HG03565 (cell line): ENCODE measurements at regions not wholly inside any gene's neighbourhood (a gene's known extent, or its start where the extent isn't known, plus 50 kb on each side); places are given as distances from the start of the nearest gene placed in this dataset.
"Not testable (repeated sequence)": the region's sequence is repeated elsewhere in the genome, so short reads cannot be mapped to it uniquely, and the experiment has no call there.

Source experiments
- ATAC-seq: cut with Tn5 transposase; IDR thresholded peaks from one replicate; pipeline ENCODE4 v1.9.1; 2021; ENCODE audit warnings: mild to moderate bottlenecking, moderate library complexity; ENCODE audit not compliant: unreplicated experiment

DNA sequence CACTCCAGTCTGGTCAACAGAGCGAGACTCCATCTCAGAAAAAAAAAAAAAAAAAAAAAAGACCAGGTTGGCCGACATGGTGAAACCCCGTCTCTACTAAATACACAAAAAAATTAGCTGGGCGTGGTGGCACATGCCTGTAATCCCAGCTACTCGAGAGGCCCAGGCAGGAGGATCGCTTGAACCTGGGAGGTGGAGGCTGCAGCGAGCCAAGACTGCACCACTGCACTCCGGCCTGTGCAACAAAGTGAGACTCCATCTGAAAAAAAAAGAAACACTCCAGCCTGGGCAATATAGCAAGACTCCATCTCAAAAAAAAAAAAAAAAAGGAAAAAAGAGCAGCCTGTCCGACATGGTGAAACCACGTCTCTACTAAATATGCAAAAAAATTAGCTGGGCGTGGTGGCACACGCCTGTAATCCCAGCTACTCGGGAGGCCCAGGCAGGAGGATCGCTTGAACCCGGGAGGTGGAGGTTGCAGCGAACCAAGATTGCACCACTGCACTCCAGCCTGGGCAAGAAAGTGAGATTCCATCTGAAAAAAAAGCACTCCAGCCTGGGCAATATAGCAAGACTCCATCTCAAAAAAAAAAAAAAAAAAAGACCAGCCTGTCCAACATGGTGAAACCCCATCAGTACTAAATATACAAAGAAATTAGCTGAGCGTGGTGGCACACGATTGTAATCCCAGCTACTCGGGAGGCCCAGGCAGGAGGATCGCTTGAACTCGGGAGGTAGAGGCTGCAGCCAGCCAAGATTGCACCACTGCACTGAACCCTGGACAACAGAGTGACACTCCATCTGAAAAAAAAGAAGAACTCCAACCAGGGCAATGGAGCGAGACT is 343.3 kb upstream of the PLGLB2 start:
- not testable (repeated sequence) for ATAC-seq

DNA sequence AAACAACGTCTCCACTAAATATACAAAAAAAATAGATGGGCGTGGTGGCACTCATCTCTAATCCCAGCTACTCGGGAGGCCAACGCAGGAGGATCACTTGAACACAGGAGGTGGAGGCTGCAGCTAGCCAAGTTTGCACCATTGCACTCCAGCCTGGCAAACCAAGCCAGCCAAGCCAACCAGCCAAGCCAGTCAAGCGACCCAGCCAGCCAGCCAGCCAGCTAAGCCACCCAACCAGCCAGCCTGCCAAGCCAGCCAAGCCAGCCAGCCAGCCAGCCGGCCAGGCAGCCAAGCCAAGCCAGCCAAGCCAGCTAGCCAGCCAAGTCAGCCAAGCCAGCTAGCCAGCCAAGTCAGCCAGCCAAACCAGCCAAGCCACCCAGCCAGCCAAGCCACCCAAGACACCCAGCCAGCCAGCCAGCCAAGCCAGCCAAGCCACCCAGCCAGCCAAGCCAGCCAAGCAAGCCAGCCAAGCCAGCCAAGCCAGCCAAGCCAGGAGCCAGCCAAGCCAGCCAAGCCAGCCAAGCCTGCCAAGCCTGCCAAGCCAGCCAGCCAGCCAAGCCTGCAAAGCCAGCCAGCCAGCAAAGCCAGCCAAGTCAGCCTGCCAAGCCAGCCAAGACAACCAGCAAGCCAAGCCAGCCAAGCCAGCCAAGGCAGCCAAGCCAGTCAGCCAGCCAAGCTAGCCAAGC is 342.2 kb upstream of the PLGLB2 start:
- not testable (repeated sequence) for ATAC-seq

DNA sequence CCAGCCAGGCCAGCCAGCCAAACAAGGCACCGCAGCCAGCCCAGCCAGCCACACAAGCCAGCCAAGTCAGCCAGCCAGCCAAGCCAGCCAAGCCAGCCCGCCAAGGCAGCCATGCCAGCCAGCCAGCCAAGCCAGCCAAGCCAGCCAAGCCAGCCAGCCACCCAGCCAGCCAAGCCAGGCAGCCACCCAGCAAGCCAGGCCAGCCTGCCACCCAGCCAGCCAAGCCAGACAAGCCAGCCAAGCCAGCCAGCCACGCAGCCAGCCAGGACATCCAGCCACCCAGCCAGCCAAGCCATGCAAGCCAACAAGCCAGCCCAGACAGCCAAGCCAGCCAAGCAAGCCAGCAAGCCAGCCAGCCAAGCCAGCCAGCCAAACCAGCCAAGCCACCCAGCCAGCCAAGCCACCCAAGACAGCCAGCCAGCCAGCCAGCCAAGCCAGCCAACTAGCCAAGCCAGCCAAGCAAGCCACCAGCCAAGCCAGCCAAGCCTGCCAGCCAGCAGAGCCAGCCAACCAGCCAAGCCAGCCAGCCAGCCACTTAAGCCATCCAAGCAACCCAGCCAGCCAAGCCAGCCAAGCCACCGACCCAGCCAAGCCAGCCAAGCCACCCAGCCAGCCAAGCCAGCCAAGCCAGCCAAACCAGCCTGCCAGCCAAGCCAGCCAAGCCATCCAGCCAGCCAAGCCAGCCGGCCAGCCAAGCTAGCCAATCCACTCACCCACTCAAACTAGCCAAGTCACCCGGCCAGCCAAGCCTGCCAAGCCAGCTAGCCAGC is 341.3 kb upstream of the PLGLB2 start:
- not testable (repeated sequence) for ATAC-seq

DNA sequence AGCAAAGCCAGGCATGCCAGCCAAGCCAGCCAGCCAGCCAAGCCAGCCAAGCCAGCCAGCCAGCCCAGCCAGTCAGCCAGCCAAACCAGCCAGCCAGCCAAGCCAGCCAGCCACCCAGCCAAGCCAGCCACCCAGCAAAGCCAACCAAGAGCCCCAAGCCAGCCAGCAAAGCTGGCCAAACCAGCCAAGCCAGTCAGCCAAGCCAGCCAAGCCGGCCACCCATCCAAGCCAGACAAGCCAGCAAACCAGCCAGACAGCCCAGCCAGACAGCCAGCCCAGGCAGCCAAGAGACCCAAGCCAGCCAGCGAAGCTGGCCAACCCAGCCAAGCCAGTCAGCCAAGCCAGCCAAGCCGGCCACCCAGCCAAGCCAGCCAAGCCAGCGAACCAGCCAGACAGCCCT is 338.3 kb upstream of the PLGLB2 start:
- ATAC-seq, result not testable (repeated sequence)

DNA sequence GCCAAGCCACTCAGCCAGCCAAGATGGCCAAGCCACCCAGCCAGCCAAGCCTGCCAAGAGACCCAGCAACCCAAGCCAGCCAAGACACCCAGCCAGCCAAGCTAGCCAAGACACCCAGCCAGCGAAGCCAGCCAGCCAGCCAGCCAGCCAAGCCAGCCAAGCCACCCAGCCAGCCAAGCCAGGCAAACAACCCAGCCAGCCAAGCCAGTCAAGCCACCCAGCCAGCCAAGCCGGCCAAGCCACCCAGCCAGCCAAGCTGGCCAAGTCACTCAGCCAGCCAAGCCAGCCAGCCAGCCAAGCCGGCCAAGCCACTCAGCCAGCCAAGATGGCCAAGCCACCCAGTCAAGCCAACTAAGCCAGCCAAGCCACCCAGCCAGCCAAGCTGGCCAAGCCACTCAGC is 337.5 kb upstream of the PLGLB2 start:
- ATAC-seq, result not testable (repeated sequence)

DNA sequence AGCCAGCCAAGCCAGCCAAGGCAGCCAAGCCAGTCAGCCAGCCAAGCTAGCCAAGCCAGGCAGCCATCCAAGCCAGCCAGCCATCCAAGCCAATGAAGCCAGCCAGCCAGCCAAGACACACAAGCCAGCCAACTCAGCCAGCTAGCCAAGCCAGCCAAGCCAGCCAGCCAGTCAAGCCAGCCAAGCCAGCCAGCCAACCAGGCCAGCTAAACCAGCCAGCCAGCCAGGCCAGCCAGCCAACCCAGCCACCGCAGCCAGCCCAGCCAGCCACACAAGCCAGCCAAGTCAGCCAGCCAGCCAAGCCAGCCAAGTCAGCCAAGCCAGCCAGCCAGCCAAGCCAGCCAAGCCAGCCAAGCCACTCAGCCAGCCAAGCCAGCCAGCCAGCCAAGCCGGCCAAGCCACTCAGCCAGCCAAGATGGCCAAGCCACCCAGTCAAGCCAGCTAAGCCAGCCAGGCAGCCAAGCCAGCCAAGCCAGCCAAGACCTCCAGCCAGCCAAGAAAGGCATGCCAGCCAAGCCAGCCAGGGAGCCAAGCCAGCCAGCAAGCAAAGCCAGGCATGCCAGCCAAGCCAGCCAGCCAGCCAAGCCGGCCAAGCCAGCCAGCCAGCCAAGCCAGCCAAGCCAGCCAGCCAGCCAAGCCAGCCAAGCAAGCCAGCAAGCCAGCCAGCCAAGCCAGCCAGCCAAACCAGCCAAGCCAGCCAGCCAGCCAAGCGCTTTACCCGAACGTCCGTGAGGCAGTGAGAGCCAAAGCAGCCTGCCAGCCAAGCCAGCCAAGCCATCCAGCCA is 335.7 kb upstream of the PLGLB2 start:
- ATAC-seq, result not testable (repeated sequence)

DNA sequence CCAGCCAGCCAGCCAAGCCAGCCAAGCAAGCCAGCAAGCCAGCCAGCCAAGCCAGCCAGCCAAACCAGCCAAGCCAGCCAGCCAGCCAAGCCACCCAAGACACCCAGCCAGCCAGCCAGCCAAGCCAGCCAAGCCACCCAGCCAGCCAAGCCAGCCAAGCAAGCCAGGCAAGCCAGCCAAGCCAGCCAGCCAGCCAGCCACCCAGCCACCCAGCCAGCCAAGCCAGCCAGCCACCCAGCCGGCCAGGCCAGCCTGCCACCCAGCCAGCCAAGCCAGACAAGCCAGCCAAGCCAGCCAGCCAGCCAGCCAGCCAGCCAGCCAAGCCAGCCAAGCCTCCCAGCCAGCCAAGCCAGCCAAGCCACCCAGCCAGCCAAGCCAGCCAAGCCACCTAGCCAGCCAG is 333.6 kb upstream of the PLGLB2 start:
- ATAC-seq, result not testable (repeated sequence)

DNA sequence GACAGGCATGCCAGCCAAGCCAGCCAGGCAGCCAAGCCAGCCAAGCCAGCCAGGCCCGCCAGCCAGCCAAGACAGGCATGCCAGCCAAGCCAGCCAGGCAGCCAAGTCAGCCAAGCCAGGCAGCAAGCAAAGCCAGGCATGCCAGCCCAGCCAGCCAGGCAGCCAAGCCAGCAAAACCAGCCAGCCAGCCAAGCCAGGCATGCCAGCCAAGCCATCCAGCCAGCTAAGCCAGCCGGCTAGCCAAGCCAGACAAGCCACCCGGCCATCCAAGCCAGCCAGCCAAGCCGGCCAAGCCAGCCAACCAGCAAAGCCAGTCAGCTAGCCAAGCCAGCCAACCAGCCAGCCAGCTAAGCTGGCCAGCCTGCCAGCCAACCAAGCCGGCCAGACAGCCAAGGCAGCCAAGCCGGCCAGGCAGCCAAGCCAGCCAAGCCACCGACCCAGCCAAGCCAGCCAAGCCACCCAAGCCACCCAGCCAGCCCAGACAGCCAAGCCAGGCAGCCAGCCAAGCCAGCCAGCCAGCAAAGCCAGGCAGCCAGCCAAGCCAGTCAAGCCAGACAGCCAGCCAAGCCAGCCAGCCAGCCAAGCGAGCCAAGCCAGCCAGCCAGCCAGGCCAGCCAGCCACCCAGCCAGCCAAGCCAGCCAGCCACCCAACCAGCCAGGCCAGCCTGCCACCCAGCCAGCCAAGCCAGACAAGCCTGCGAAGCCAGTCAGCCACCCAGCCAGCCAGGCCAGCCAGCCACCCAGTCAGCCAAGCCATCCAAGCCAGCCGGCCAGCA is 332.9 kb upstream of the PLGLB2 start:
- ATAC-seq, result not testable (repeated sequence)

DNA sequence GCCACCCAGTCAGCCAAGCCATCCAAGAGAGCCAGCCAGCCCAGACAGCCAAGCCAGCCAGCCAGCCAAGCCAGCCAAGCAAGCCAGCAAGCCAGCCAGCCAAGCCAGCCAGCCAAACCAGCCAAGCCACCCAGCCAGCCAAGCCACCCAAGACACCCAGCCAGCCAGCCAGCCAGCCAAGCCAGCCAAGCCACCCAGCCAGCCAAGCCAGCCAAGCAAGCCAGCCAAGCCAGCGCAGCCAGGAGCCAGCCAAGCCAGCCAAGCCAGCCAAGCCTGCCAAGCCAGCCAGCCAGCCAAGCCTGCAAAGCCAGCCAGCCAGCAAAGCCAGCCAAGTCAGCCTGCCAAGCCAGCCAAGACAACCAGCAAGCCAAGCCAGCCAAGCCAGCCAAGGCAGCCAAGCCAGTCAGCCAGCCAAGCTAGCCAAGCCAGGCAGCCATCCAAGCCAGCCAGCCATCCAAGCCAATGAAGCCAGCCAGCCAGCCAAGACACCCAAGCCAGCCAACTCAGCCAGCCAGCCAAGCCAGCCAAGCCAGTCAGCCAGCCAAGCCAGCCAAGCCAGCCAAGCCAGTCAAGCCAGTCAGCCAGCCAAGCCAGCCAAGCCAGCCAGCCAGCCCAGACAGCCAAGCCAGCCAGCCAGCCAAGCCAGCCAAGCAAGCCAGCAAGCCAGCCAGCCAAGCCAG is 332.2 kb upstream of the PLGLB2 start:
- ATAC-seq, result not testable (repeated sequence)

DNA sequence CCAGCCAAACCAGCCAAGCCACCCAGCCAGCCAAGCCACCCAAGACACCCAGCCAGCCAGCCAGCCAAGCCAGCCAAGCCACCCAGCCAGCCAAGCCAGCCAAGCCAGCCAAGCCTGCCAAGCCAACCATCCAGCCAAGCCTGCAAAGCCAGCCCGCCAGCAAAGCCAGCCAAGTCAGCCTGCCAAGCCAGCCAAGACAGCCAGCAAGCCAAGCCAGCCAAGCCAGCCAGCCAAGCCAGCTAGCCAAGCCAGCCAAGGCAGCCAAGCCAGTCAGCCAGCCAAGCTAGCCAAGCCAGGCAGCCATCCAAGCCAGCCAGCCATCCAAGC is 331.7 kb upstream of the PLGLB2 start:
- ATAC-seq, result not testable (repeated sequence)

DNA sequence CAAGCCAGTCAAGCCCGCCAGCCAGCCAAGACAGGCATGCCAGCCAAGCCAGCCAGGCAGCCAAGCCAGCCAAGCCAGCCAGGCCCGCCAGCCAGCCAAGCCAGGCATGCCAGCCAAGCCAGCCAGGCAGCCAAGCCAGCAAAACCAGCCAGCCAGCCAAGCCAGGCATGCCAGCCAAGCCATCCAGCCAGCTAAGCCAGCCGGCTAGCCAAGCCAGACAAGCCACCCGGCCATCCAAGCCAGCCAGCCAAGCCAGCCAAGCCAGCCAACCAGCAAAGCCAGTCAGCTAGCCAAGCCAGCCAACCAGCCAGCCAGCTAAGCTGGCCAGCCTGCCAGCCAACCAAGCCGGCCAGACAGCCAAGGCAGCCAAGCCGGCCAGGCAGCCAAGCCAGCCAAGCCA is 330.7 kb upstream of the PLGLB2 start:
- not testable (repeated sequence) for ATAC-seq

DNA sequence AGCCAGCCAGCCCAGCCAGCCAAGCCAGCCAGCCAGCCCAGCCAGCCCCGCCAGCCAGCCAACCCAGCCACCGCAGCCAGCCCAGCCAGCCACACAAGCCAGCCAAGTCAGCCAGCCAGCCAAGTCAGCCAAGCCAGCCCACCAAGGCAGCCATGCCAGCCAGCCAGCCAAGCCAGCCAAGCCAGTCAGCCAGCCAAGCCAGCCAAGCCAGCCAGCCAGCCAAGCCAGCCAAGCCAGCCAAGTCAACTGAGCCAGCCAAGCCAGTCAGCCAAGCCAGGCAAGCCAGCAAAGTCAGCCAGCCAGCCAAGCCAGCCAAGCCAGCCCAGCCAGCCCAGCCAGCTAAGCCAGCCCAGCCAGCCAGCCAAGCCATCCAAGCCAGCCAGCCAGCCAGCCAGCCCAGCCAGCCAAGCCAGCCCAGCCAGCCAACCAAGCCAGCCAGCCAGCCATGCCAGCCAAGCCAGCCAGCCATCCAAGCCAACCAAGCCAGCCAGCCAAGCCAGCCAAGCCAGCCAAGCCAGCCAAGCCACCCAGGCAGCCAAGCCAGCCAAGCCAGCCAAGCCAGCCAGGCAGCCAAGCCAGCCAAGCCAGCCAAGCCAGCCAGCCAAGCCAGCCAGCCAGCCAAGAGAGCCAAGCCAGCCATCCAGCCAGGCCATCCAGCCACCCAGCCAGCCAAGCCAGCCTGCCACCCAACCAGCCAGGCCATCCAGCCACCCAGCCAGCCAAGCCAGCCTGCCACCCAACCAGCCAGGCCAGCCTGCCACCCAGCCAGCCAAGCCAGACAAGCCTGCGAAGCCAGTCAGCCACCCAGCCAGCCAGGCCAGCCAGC is 329.9 kb upstream of the PLGLB2 start:
- ATAC-seq, result not testable (repeated sequence)

DNA sequence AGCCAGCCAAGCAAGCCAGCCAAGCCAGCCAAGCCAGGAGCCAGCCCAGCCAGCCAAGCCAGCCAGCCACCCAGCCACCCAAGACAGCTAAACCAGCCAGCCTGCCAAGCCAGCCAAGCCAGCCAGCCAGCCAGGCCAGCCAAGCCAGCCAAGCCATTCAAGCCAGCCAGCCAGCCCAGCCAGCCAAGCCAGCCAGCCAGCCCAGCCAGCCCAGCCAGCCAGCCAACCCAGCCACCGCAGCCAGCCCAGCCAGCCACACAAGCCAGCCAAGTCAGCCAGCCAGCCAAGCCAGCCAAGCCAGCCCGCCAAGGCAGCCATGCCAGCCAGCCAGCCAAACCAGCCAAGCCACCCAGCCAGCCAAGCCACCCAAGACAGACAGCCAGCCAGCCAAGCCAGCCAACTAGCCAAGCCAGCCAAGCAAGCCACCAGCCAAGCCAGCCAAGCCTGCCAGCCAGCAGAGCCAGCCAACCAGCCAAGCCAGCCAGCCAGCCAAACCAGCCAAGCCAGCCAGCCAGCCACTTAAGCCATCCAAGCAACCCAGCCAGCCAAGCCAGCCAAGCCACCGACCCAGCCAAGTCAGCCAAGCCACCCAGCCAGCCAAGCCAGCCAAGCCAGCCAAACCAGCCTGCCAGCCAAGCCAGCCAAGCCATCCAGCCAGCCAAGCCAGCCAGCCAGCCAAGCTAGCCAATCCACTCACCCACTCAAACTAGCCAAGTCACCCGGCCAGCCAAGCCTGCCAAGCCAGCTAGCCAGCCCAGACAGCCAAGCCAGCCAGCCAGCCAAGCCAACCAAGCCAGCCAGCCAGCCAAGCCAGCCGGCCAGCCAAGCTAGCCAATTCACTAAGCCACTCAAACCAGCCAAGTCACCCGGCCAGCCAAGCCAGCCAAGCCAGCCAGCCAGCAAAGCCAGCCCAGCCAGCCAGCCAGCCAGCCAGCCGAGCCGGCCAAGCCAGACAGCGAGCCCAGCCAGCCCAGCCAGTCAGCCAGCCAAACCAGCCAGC is 328.8 kb upstream of the PLGLB2 start:
- ATAC-seq, result not testable (repeated sequence)

DNA sequence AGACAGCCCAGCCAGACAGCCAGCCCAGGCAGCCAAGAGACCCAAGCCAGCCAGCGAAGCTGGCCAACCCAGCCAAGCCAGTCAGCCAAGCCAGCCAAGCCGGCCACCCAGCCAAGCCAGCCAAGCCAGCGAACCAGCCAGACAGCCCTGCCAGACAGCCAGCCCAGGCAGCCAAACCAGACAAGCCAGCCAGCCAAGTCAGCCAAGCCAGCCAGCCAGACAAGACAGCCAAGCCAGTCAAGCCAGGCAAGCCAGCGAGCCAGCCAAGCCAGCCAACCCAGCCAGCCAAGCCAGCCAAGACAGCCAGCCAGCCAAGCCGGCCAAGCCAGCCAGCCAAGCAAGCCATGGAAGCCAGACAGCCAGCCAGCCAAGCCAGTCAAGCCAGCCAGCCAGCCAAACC is 327.9 kb upstream of the PLGLB2 start:
- ATAC-seq, result not testable (repeated sequence)

DNA sequence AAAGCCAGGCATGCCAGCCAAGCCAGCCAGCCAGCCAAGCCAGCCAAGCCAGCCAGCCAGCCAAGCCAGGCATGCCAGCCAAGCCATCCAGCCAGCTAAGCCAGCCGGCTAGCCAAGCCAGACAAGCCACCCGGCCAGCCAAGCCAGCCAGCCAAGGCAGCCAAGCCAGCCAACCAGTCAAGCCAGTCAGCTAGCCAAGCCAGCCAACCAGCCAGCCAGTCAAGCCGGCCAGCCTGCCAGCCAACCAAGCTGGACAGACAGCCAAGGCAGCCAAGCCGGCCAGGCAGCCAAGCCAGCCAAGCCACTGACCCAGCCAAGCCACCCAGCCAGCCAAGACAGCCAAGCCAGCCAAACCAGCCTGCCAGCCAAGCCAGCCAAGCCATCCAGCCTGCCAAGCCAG is 326.9 kb upstream of the PLGLB2 start:
- not testable (repeated sequence) for ATAC-seq

DNA sequence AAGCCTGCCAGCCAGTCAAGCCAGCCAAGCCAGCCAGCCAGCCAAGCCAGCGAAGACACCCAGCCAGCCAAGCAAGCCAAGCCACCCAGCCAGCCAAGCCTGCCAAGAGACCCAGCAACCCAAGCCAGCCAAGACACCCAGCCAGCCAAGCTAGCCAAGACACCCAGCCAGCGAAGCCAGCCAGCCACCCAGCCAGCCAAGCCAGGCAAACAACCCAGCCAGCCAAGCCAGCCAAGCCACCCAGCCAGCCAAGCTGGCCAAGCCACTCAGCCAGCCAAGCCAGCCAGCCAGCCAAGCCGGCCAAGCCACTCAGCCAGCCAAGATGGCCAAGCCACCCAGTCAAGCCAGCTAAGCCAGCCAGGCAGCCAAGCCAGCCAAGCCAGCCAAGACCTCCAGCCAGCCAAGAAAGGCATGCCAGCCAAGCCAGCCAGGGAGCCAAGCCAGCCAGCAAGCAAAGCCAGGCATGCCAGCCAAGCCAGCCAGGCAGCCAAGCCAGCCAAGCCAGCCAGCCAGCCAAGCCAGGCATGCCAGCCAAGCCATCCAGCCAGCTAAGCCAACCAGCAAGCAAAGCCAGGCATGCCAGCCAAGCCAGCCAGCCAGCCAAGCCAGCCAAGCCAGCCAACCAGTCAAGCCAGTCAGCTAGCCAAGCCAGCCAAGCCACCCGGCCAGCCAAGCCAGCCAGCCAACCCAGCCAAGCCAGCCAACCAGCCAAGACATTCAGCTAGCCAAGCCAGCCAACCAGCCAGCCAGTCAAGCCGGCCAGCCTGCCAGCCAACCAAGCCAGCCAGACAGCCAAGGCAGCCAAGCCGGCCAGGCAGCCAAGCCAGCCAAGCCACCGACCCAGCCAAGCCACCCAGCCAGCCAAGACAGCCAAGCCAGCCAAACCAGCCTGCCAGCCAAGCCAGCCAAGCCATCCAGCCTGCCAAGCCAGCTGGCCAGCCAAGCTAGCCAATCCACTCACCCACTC is 323.8 kb upstream of the PLGLB2 start:
- not testable (repeated sequence) for ATAC-seq
